ENCODE measurements at regions not wholly inside any gene's neighbourhood (a gene's known extent, or its start where the extent isn't known, plus 50 kb on each side); places are given as distances from the start of the nearest gene placed in this dataset.

GRCh38 chr2:145206496-145207281 is 686.8 kb upstream of the ZEB2 start:
- DNase-seq (ENCODE audit: low read depth in 2 of 3, low spot score in 2 of 3), result no peak

- DNase-seq (ENCODE audit: low read depth in 2 of 3, low spot score in 2 of 3), result no peak
Measured at GRCh38 chr2:145203891-145204290, 684.0 kb upstream of the ZEB2 start.

GRCh38 chr2:145199827-145200706 is 680.1 kb upstream of the ZEB2 start:
- DNase-seq (ENCODE audit: low read depth in 2 of 3, low spot score in 2 of 3), result no peak

- no peak for DNase-seq (ENCODE audit: low read depth in 2 of 3, low spot score in 2 of 3)
Measured at GRCh38 chr2:145199042-145199441, 679.1 kb upstream of the ZEB2 start.

- no peak for DNase-seq (ENCODE audit: low read depth in 2 of 3, low spot score in 2 of 3)
Measured at GRCh38 chr2:145198555-145198954, 678.6 kb upstream of the ZEB2 start.

GRCh38 chr2:145197944-145198343 is 678.0 kb upstream of the ZEB2 start:
- no peak for DNase-seq (ENCODE audit: low read depth in 2 of 3, low spot score in 2 of 3)

- DNase-seq (ENCODE audit: low read depth in 2 of 3, low spot score in 2 of 3), result no peak
Measured at GRCh38 chr2:145194673-145195072, 674.8 kb upstream of the ZEB2 start.

- DNase-seq (ENCODE audit: low read depth in 2 of 3, low spot score in 2 of 3), result no peak
Measured at GRCh38 chr2:145190031-145190703, 670.2 kb upstream of the ZEB2 start.

GRCh38 chr2:145186303-145186702 is 666.4 kb upstream of the ZEB2 start:
- DNase-seq (ENCODE audit: low read depth in 2 of 3, low spot score in 2 of 3), result no peak

GRCh38 chr2:145185696-145186095 is 665.8 kb upstream of the ZEB2 start:
- DNase-seq (ENCODE audit: low read depth in 2 of 3, low spot score in 2 of 3), result no peak

GRCh38 chr2:145184741-145185651 is 665.1 kb upstream of the ZEB2 start:
- no peak for DNase-seq (ENCODE audit: low read depth in 2 of 3, low spot score in 2 of 3)

GRCh38 chr2:145169285-145169684 is 649.4 kb upstream of the ZEB2 start:
- DNase-seq (ENCODE audit: low read depth in 2 of 3, low spot score in 2 of 3), result no peak

- no peak for DNase-seq (ENCODE audit: low read depth in 2 of 3, low spot score in 2 of 3)
Measured at GRCh38 chr2:145168091-145168490, 648.2 kb upstream of the ZEB2 start.

- no peak for DNase-seq (ENCODE audit: low read depth in 2 of 3, low spot score in 2 of 3)
Measured at GRCh38 chr2:145166731-145167302, 646.9 kb upstream of the ZEB2 start.

- no peak for DNase-seq (ENCODE audit: low read depth in 2 of 3, low spot score in 2 of 3)
Measured at GRCh38 chr2:145161656-145162055, 641.7 kb upstream of the ZEB2 start.

GRCh38 chr2:145160855-145161254 is 640.9 kb upstream of the ZEB2 start:
- no peak for DNase-seq (ENCODE audit: low read depth in 2 of 3, low spot score in 2 of 3)

- DNase-seq (ENCODE audit: low read depth in 2 of 3, low spot score in 2 of 3), result no peak
Measured at GRCh38 chr2:145159676-145160075, 639.8 kb upstream of the ZEB2 start.

- no peak for DNase-seq (ENCODE audit: low read depth in 2 of 3, low spot score in 2 of 3)
Measured at GRCh38 chr2:145157741-145158591, 638.0 kb upstream of the ZEB2 start.

GRCh38 chr2:145157036-145157675 is 637.2 kb upstream of the ZEB2 start:
- no peak for DNase-seq (ENCODE audit: low read depth in 2 of 3, low spot score in 2 of 3)

All from activated CD8-positive, alpha-beta memory T cell treated with anti-CD3 and anti-CD28 coated beads for 48 hours (primary cell).